Sigmoid colon (tissue), 4 donors: ENCODE measurements at regions not wholly inside any gene's neighbourhood (a gene's known extent, or its start where the extent isn't known, plus 50 kb on each side); places are given as distances from the start of the nearest gene placed in this dataset.

Experiments
- EP300 ChIP-seq, 4 donors: sonication (generic); formaldehyde crosslinking; IDR thresholded peaks; one replicate each; pipeline ENCODE4 v1.6.1; 2017; ENCODE audit warnings: antibody characterized with exemption in 4 of 4
- POLR2A ChIP-seq, 2 donors: fragments of 450-650 bp; IDR thresholded peaks; one replicate each; pipeline ENCODE4 v1.6.1; 2016; ENCODE audit warnings: antibody characterized with exemption in 2 of 2, mild to moderate bottlenecking in 2 of 2, moderate library complexity in 2 of 2

DNA sequence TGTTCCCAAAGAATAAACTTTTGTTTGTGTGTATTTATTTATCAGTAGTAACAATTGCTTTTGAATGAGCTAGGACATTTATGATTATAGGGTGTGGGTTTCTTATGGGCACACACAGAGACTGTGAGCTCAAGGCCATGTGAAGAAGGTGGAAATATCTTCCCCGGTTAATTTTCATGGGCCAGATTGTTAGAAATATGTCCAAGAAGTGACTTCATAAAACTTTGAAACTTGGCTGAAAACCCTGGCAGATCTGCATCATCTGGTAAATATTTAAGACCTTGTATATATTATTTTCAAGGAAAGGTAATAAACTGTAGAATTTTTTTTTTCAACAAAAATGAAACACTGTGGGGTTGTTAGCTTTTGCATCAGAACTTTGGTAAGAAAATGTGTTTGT, 53.5 kb upstream of the RNU6-8 start:
- no peak for TF ChIP-seq POLR2A (IDR thresholded peaks at IDR 0.05)
- TF ChIP-seq EP300 (IDR thresholded peaks at IDR 0.05) = no peak
